ENCODE measurements at regions not wholly inside any gene's neighbourhood (a gene's known extent, or its start where the extent isn't known, plus 50 kb on each side); places are given as distances from the start of the nearest gene placed in this dataset.

- TF ChIP-seq CTCF (IDR thresholded peaks at IDR 0.05) (no peak), POLR2A (IDR thresholded peaks at IDR 0.05) (no peak)
These were observed 271.0 kb upstream of the HS6ST1 start for GRCh38 chr2:128589681-128590080.

Data from right lobe of liver (tissue), 4 donors.